GM19351 (cell line): ENCODE measurements at regions not wholly inside any gene's neighbourhood (a gene's known extent, or its start where the extent isn't known, plus 50 kb on each side); places are given as distances from the start of the nearest gene placed in this dataset.

Experiments
- ATAC-seq: cut with Tn5 transposase; IDR thresholded peaks from one replicate; pipeline ENCODE4 v1.9.1; 2021; ENCODE audit warnings: mild to moderate bottlenecking, moderate library complexity; ENCODE audit not compliant: unreplicated experiment

GRCh38 chr15:37165395-37165794 lies 65.0 kb upstream of the MEIS2 start:
- ATAC-seq = no peak

GRCh38 chr15:37166402-37166801 lies 66.1 kb upstream of the MEIS2 start:
- no peak for ATAC-seq

- ATAC-seq = no peak
Observed at GRCh38 chr15:37181339-37181738, 81.0 kb upstream of the MEIS2 start.

- ATAC-seq = no peak
Observed at GRCh38 chr15:37199545-37199944, 99.2 kb upstream of the MEIS2 start.

GRCh38 chr15:37203050-37203449 lies 102.7 kb upstream of the MEIS2 start:
- no peak for ATAC-seq

- ATAC-seq = no peak
Observed at GRCh38 chr15:37204692-37205091, 104.3 kb upstream of the MEIS2 start.

- ATAC-seq = no peak
Observed at GRCh38 chr15:37206690-37207089, 106.3 kb upstream of the MEIS2 start.

- ATAC-seq = no peak
Observed at GRCh38 chr15:37208146-37209040, 108.0 kb upstream of the MEIS2 start.

GRCh38 chr15:37209041-37209363 lies 108.7 kb upstream of the MEIS2 start:
- ATAC-seq = no peak

- ATAC-seq = no peak
Observed at GRCh38 chr15:37217567-37217966, 117.2 kb upstream of the MEIS2 start.

GRCh38 chr15:37218351-37218916 lies 118.1 kb upstream of the MEIS2 start:
- ATAC-seq = no peak

- ATAC-seq = no peak
Observed at GRCh38 chr15:37219211-37219701, 118.9 kb upstream of the MEIS2 start.

- no peak for ATAC-seq
Observed at GRCh38 chr15:37220949-37221670, 120.8 kb upstream of the MEIS2 start.

- ATAC-seq = no peak
Observed at GRCh38 chr15:37221671-37222145, 121.4 kb upstream of the MEIS2 start.

- no peak for ATAC-seq
Observed at GRCh38 chr15:37223089-37223488, 122.7 kb upstream of the MEIS2 start.

GRCh38 chr15:37229855-37230619 lies 129.7 kb upstream of the MEIS2 start:
- ATAC-seq = no peak

- ATAC-seq = no peak
Observed at GRCh38 chr15:37245358-37245757, 145.0 kb upstream of the MEIS2 start.

- no peak for ATAC-seq
Observed at GRCh38 chr15:37246065-37246464, 145.7 kb upstream of the MEIS2 start.

- ATAC-seq = no peak
Observed at GRCh38 chr15:37246856-37247255, 146.5 kb upstream of the MEIS2 start.

- ATAC-seq = no peak
Observed at GRCh38 chr15:37249249-37249648, 148.9 kb upstream of the MEIS2 start.

GRCh38 chr15:37252530-37252929 lies 152.2 kb upstream of the MEIS2 start:
- no peak for ATAC-seq
